AG04450 (cell line): ENCODE measurements at regions not wholly inside any gene's neighbourhood (a gene's known extent, or its start where the extent isn't known, plus 50 kb on each side); places are given as distances from the start of the nearest gene placed in this dataset.

ENCODE experiments used
- CTCF ChIA-PET: fragments of 300-600, 350-600 bp; formaldehyde crosslinking; extraction: SDS; loops from one replicate; lab custom pipeline; 2022; ENCODE audit warnings: antibody characterized with exemption, inconsistent platforms; lab: Charles Lee
- POLR2A ChIA-PET: fragments of 350-600 bp; formaldehyde crosslinking; extraction: SDS; loops from one replicate; lab custom pipeline; 2021; ENCODE audit warnings: antibody characterized with exemption, inconsistent platforms; lab: Yijun Ruan, JAX
- DNase-seq: peaks from one replicate; pipeline ENCODE4 v3.0.0-alpha.2; 2011; ENCODE audit warnings: low read depth, low spot score
- H3K27ac ChIP-seq: one replicate; pipeline ENCODE4 v1.5.1; 2012; ENCODE audit warnings: low read depth, low read length, control low read depth
- H3K27me3 ChIP-seq: one replicate; pipeline ENCODE4 v1.6.0; 2012; ENCODE audit warnings: low read length; ENCODE audit not compliant: control insufficient read depth, insufficient read depth
- H3K4me3 ChIP-seq: 2 replicates; pipeline ENCODE4 v1.5.1; 2011; ENCODE audit warnings: mild to moderate bottlenecking, low read depth, low read length, control low read depth
- H3K9me3 ChIP-seq: 2 replicates; pipeline ENCODE4 v1.5.1; 2012; ENCODE audit warnings: low read length; ENCODE audit not compliant: control insufficient read depth, insufficient read depth
- TF ChIP-seq, protein P1 (sequence below): IDR thresholded peaks from 2 replicates; pipeline ENCODE4 v1.5.1; 2011; ENCODE audit warnings: low read depth, low read length, control low read depth, inconsistent platforms

DNA sequence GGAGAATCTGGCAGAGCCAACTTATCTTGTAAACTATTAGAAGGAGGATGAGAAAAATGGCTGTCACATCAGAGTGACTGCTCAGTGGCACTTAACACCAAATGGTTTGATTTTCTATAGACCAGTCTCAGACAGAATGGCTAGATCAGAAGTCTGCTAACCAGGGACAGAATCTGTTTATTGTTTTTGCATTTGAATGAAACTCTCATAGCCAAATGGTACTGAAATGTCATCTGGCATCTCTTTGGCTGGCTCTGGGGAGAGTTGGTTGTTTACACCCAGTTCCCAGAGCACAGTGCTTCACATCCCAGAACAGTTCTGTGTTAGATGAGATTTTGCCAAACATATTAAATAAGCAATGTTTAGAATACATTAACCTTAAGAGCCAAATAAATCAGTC is 106.6 kb upstream of the HMHB1 start:
- Histone ChIP-seq H3K4me3 (no peak overlapping the region), H3K27ac (no peak overlapping the region), H3K27me3 (no peaks in the 10 kb centered on the region), H3K9me3 (no peaks in the 10 kb centered on the region)
- TF ChIP-seq, protein P1, sequence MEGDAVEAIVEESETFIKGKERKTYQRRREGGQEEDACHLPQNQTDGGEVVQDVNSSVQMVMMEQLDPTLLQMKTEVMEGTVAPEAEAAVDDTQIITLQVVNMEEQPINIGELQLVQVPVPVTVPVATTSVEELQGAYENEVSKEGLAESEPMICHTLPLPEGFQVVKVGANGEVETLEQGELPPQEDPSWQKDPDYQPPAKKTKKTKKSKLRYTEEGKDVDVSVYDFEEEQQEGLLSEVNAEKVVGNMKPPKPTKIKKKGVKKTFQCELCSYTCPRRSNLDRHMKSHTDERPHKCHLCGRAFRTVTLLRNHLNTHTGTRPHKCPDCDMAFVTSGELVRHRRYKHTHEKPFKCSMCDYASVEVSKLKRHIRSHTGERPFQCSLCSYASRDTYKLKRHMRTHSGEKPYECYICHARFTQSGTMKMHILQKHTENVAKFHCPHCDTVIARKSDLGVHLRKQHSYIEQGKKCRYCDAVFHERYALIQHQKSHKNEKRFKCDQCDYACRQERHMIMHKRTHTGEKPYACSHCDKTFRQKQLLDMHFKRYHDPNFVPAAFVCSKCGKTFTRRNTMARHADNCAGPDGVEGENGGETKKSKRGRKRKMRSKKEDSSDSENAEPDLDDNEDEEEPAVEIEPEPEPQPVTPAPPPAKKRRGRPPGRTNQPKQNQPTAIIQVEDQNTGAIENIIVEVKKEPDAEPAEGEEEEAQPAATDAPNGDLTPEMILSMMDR, result no peak
- CTCF ChIA-PET, result no interaction called here
- DNase-seq, result no peak
- POLR2A ChIA-PET, result no interaction called here

DNA sequence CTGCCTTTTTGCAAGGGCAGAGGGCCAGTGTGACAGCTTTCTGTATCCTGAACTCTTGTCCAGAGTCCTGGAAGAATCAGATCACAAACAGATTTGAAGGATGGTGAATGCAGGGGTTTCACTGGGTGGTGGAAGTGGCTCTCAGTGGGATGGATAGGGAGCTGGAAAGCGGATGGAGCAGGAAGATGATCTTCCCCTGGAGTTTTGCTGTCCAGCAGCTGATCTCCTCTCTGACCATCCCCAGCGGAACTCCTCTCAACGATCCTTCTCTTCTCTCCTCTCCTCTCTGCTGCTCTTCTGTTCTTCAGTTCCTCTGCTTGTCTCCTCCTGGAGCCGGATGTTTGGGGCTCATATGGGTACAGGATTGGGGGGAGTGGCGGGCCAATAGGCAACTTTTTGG is 108.3 kb upstream of the HMHB1 start:
- Histone ChIP-seq H3K27me3 (no peaks in the 10 kb centered on the region), H3K27ac (no peak overlapping the region), H3K4me3 (no peak overlapping the region), H3K9me3 (no peaks in the 10 kb centered on the region)
- ChIA-PET CTCF (no interaction called here), POLR2A (no interaction called here)
- TF ChIP-seq, protein P1, result no peak
- DNase-seq, result no peak

DNA sequence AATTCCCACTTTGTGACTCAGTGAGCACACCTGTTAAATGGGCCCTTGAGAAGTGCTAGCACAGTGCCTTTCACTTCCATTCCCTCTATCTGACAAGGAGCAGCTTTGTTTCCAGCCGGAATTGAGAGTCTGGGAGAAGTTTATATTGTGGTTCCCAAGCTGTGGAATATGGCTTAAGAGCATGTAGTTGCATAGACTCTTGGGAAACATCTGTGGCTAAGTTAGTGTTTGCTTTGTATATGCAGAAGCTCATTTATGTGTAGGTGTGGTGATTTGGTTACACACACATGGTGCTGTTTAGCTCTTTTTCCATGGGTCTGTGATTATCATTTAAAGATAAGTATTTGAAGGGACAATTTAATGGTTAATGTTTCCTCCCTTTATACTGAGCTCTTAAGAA is 110.5 kb upstream of the HMHB1 start:
- TF ChIP-seq, protein P1, result no peak

GRCh38 chr5:143700994-143701393 is 111.0 kb upstream of the HMHB1 start:
- Histone ChIP-seq H3K4me3 (no peak overlapping the region), H3K27ac (no peak overlapping the region), H3K27me3 (no peaks in the 10 kb centered on the region), H3K9me3 (no peaks in the 10 kb centered on the region)
- ChIA-PET CTCF (interaction anchor here (0.7 kb wide), 1 partner anchor 1802 kb away, joined by 9 read pairs; no protein-coding TSS in a partner anchor), POLR2A (no interaction called here)
- DNase-seq, result no peak
- TF ChIP-seq, protein P1, result no peak

More for the DNA sequence above, 110.5 kb upstream of the HMHB1 start:
- no peak for DNase-seq
- H3K27me3 ChIP-seq, result no peaks in the 10 kb centered on the region
- H3K9me3 ChIP-seq, result no peaks in the 10 kb centered on the region
- H3K4me3 ChIP-seq, result no peak overlapping the region
- ChIA-PET POLR2A (interaction anchor here (0.6 kb wide), 1 partner anchor 267 kb away, joined by 5 read pairs; no protein-coding TSS in a partner anchor), CTCF (interaction anchor here (1.0 kb wide), 1 partner anchor 10 kb away, joined by 3 read pairs; no protein-coding TSS in a partner anchor)
- H3K27ac ChIP-seq, result no peak overlapping the region

- H3K27me3 ChIP-seq, result no peaks in the 10 kb centered on the region
- no peaks in the 10 kb centered on the region for H3K9me3 ChIP-seq
- TF ChIP-seq, protein P1, result no peak
- POLR2A ChIA-PET, result no interaction called here
- CTCF ChIA-PET, result no interaction called here
- DNase-seq, result no peak
- no peak overlapping the region for H3K4me3 ChIP-seq
- H3K27ac ChIP-seq, result no peak overlapping the region
These were observed 112.8 kb upstream of the HMHB1 start for GRCh38 chr5:143699121-143699520.
